ENCODE measurements at regions not wholly inside any gene's neighbourhood (a gene's known extent, or its start where the extent isn't known, plus 50 kb on each side); places are given as distances from the start of the nearest gene placed in this dataset.

DNA sequence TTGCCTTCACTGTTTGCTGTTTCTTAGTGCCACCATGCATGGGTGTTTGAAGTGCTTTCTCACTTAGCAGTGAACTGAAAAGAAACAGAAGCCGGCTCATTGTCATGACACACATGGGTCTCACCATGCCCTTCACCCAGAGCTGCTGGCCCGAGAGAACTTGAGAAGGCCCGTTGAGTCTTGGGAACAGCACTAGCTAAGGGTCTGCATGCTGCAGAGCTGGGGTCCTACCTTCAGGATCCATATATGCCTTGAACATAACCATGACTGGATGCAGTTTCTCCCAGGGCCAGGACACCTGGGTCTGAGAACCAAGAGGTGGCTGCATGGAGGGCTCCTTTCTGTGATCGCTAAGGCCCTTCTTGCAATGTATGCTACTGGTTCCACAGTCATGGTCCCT lies 245.5 kb upstream of the HS6ST1 start:
- no peaks in the 10 kb centered on the region for H3K27me3 ChIP-seq (replicated peaks; ENCODE audit: insufficient read depth, low read depth, low read length, poor library complexity)
- no peaks in the 10 kb centered on the region for H3K36me3 ChIP-seq (ENCODE audit: insufficient read depth, low read length, poor library complexity, severe bottlenecking)
- H3K4me1 ChIP-seq (ENCODE audit: insufficient read depth, low read length, poor library complexity, severe bottlenecking): no peaks in the 10 kb centered on the region
- DNase-seq (ENCODE audit: low spot score): no peak
- no TSS peak for BruUV-seq (replicated peaks)
- no peak for TF ChIP-seq EZH2 (IDR thresholded peaks at IDR 0.05; ENCODE audit: borderline replicate concordance, low read depth, low read length, poor library complexity, severe bottlenecking)
- TF ChIP-seq, protein P1, sequence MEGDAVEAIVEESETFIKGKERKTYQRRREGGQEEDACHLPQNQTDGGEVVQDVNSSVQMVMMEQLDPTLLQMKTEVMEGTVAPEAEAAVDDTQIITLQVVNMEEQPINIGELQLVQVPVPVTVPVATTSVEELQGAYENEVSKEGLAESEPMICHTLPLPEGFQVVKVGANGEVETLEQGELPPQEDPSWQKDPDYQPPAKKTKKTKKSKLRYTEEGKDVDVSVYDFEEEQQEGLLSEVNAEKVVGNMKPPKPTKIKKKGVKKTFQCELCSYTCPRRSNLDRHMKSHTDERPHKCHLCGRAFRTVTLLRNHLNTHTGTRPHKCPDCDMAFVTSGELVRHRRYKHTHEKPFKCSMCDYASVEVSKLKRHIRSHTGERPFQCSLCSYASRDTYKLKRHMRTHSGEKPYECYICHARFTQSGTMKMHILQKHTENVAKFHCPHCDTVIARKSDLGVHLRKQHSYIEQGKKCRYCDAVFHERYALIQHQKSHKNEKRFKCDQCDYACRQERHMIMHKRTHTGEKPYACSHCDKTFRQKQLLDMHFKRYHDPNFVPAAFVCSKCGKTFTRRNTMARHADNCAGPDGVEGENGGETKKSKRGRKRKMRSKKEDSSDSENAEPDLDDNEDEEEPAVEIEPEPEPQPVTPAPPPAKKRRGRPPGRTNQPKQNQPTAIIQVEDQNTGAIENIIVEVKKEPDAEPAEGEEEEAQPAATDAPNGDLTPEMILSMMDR (conservative IDR thresholded peaks at IDR 0.05; ENCODE audit: low read depth, low read length): no peak
- H3K9me3 ChIP-seq (ENCODE audit: low read depth, low read length, poor library complexity, severe bottlenecking): no peaks in the 10 kb centered on the region
- ChIA-PET POLR2A (ENCODE audit: low non-redundant PET) (no interaction called here), CTCF (no interaction called here)
- no peak overlapping the region for H3K27ac ChIP-seq (ENCODE audit: low read depth, low read length, poor library complexity, severe bottlenecking)
- intact Hi-C loops (cut with micrococcal nuclease; ENCODE audit: unreplicated experiment): no loop called here
- H3K4me3 ChIP-seq (ENCODE audit: low read depth, low read length, poor library complexity, severe bottlenecking): no peak overlapping the region

DNA sequence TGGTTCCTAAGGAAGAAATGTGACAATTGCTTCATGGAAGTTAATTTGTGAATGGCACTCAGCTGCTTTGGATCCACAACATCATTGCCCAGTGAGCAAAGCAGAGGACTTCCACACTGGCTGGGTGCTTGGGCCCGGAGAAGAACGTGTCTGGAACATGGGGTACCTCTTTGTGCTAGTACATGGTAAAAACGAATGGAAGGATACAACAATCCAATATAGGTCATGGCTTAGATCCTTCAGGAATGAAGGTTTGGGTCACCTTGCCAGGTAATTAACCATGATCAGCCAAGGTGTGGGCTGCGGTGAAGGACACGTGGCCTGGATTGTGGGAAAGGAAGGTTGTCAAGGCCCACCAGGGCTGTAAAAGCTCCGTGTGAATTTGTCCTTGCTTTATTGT lies 245.9 kb upstream of the HS6ST1 start:
- DNase-seq (ENCODE audit: low spot score): no peak
- Histone ChIP-seq H3K4me3 (ENCODE audit: low read depth, low read length, poor library complexity, severe bottlenecking) (no peak overlapping the region), H3K27ac (ENCODE audit: low read depth, low read length, poor library complexity, severe bottlenecking) (no peak overlapping the region), H3K9me3 (ENCODE audit: low read depth, low read length, poor library complexity, severe bottlenecking) (no peaks in the 10 kb centered on the region), H3K36me3 (ENCODE audit: insufficient read depth, low read length, poor library complexity, severe bottlenecking) (no peaks in the 10 kb centered on the region), H3K4me1 (ENCODE audit: insufficient read depth, low read length, poor library complexity, severe bottlenecking) (no peaks in the 10 kb centered on the region), H3K27me3 (replicated peaks; ENCODE audit: insufficient read depth, low read depth, low read length, poor library complexity) (no peaks in the 10 kb centered on the region)
- POLR2A ChIA-PET (ENCODE audit: low non-redundant PET): no interaction called here
- intact Hi-C loops (cut with micrococcal nuclease; ENCODE audit: unreplicated experiment): no loop called here
- BruUV-seq (replicated peaks): no TSS peak
- CTCF ChIA-PET: no interaction called here
- TF ChIP-seq EZH2 (IDR thresholded peaks at IDR 0.05; ENCODE audit: borderline replicate concordance, low read depth, low read length, poor library complexity, severe bottlenecking): no peak
- TF ChIP-seq, protein P1 (conservative IDR thresholded peaks at IDR 0.05; ENCODE audit: low read depth, low read length): no peak

DNA sequence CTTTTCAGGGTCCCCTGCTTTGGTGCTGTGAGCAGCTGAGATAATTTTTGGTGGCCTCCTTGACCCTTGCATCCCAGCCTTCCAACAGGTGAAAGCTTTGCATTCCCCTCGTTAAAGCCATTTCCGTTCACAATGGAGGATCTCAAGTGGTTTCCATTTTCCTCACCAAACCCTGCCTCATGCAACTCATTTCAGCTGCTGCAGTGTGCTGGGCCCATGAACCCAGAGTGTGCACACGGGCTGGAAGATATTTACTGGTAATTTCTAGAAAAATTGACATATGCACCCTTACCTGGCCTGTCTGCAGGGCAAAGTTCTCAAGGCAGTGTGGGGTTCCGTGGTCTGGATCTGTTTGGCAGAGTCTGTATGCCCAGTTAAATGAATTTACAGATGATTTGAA lies 246.8 kb upstream of the HS6ST1 start:
- no peak for TF ChIP-seq EZH2 (IDR thresholded peaks at IDR 0.05; ENCODE audit: borderline replicate concordance, low read depth, low read length, poor library complexity, severe bottlenecking)
- Histone ChIP-seq H3K4me3 (ENCODE audit: low read depth, low read length, poor library complexity, severe bottlenecking) (no peak overlapping the region), H3K27ac (ENCODE audit: low read depth, low read length, poor library complexity, severe bottlenecking) (no peak overlapping the region), H3K27me3 (replicated peaks; ENCODE audit: insufficient read depth, low read depth, low read length, poor library complexity) (no peaks in the 10 kb centered on the region), H3K4me1 (ENCODE audit: insufficient read depth, low read length, poor library complexity, severe bottlenecking) (no peaks in the 10 kb centered on the region), H3K36me3 (ENCODE audit: insufficient read depth, low read length, poor library complexity, severe bottlenecking) (no peaks in the 10 kb centered on the region), H3K9me3 (ENCODE audit: low read depth, low read length, poor library complexity, severe bottlenecking) (no peaks in the 10 kb centered on the region)
- BruUV-seq (replicated peaks): no TSS peak
- DNase-seq (ENCODE audit: low spot score): no peak
- intact Hi-C loops (cut with micrococcal nuclease; ENCODE audit: unreplicated experiment): no loop called here
- CTCF ChIA-PET: no interaction called here
- POLR2A ChIA-PET (ENCODE audit: low non-redundant PET): no interaction called here

DNA sequence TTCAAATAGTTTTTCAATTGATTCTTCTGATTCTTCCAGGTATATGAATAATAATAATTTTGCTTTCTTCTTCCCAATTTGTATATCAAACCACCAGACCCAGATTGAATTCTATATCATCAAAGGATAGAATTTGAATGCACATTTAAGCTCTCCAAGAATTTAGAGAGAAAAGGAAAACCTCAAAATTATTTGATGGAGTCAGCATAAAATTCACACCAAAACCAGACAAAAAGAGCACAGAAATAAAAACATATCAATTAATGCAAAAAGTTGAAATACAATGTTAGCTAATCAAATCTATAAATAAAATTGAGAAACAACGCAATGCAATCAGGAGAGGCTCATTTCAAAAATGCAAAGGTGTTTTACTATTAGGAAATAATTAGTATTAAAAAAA lies 248.0 kb upstream of the HS6ST1 start:
- H3K27ac ChIP-seq (ENCODE audit: low read depth, low read length, poor library complexity, severe bottlenecking): no peak overlapping the region
- no peaks in the 10 kb centered on the region for H3K9me3 ChIP-seq (ENCODE audit: low read depth, low read length, poor library complexity, severe bottlenecking)
- TF ChIP-seq, protein P1 (conservative IDR thresholded peaks at IDR 0.05; ENCODE audit: low read depth, low read length): no peak
- no peak for TF ChIP-seq EZH2 (IDR thresholded peaks at IDR 0.05; ENCODE audit: borderline replicate concordance, low read depth, low read length, poor library complexity, severe bottlenecking)
- POLR2A ChIA-PET (ENCODE audit: low non-redundant PET): no interaction called here
- H3K4me3 ChIP-seq (ENCODE audit: low read depth, low read length, poor library complexity, severe bottlenecking): no peak overlapping the region
- DNase-seq (ENCODE audit: low spot score): no peak
- H3K27me3 ChIP-seq (replicated peaks; ENCODE audit: insufficient read depth, low read depth, low read length, poor library complexity): no peaks in the 10 kb centered on the region
- intact Hi-C loops (cut with micrococcal nuclease; ENCODE audit: unreplicated experiment): no loop called here
- CTCF ChIA-PET: no interaction called here
- no peaks in the 10 kb centered on the region for H3K36me3 ChIP-seq (ENCODE audit: insufficient read depth, low read length, poor library complexity, severe bottlenecking)
- no peaks in the 10 kb centered on the region for H3K4me1 ChIP-seq (ENCODE audit: insufficient read depth, low read length, poor library complexity, severe bottlenecking)
- no TSS peak for BruUV-seq (replicated peaks)

Measured in A673 (cell line).